Activated T-cell treated with anti-CD3 and anti-CD28 coated beads, Interleukin-2, amount 50 U/mL, for 24 hours (primary cell): ENCODE measurements at regions not wholly inside any gene's neighbourhood (a gene's known extent, or its start where the extent isn't known, plus 50 kb on each side); places are given as distances from the start of the nearest gene placed in this dataset.

ENCODE experiments used
- DNase-seq: peaks from one replicate; pipeline ENCODE4 v3.0.0-alpha.2; 2020
- H3K27ac Mint-ChIP-seq: 2 replicates; pipeline ENCODE4 v1.8.0; 2020; ENCODE audit warnings: mild to moderate bottlenecking, mixed read lengths
- H3K27me3 Mint-ChIP-seq: 2 replicates; pipeline ENCODE4 v1.8.0; 2020; ENCODE audit warnings: mixed read lengths
- H3K36me3 Mint-ChIP-seq: 2 replicates; pipeline ENCODE4 v1.8.0; 2020; ENCODE audit warnings: low read depth, mixed read lengths
- H3K4me1 Mint-ChIP-seq: 2 replicates; pipeline ENCODE4 v1.8.0; 2020; ENCODE audit warnings: low read depth, mixed read lengths
- H3K4me3 Mint-ChIP-seq: 2 replicates; pipeline ENCODE4 v1.8.0; 2020; ENCODE audit warnings: mild to moderate bottlenecking, moderate library complexity, mixed read lengths
- H3K9me3 Mint-ChIP-seq: 2 replicates; pipeline ENCODE4 v1.8.0; 2020; ENCODE audit warnings: mixed read lengths

DNA sequence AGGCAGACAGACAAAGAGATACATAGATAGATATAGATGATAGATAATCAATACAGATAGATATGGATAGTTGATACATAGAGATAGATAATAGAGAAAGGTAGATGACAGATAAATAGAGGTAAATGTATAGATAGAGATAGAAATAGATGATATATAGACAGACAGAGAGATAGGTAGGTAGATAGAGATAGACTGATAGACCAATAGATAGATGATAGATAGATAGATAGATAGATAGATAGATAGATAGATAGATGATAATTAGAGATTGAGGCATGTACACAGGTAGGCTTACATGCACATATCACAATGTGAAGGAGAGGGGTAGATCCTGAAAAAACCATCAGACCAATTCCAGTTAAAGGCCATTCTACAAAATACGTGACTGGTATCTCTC lies 724.7 kb downstream of the GALR1 start:
- no peak for DNase-seq
- no peaks in the 10 kb centered on the region for H3K9me3 Mint-ChIP-seq
- H3K4me1 Mint-ChIP-seq, result no peaks in the 10 kb centered on the region
- H3K4me3 Mint-ChIP-seq, result no peak overlapping the region
- H3K36me3 Mint-ChIP-seq, result no peaks in the 10 kb centered on the region
- H3K27ac Mint-ChIP-seq, result no peak overlapping the region
- peaks cover 4% of the 10 kb centered on the region for H3K27me3 Mint-ChIP-seq

GRCh38 chr18:77977331-77977730 lies 727.7 kb downstream of the GALR1 start:
- H3K4me1 Mint-ChIP-seq, result no peaks in the 10 kb centered on the region
- no peak overlapping the region for H3K4me3 Mint-ChIP-seq
- H3K27me3 Mint-ChIP-seq, result peaks cover 2% of the 10 kb centered on the region
- H3K27ac Mint-ChIP-seq, result no peak overlapping the region
- H3K9me3 Mint-ChIP-seq, result no peaks in the 10 kb centered on the region
- DNase-seq, result no peak
- H3K36me3 Mint-ChIP-seq, result no peaks in the 10 kb centered on the region

- no peak overlapping the region for H3K27ac Mint-ChIP-seq
- no peaks in the 10 kb centered on the region for H3K4me1 Mint-ChIP-seq
- H3K9me3 Mint-ChIP-seq, result no peaks in the 10 kb centered on the region
- no peaks in the 10 kb centered on the region for H3K36me3 Mint-ChIP-seq
- H3K27me3 Mint-ChIP-seq, result no peaks in the 10 kb centered on the region
- no peak for DNase-seq
- no peak overlapping the region for H3K4me3 Mint-ChIP-seq
Measured at GRCh38 chr18:77980275-77980674, 730.6 kb downstream of the GALR1 start.

DNA sequence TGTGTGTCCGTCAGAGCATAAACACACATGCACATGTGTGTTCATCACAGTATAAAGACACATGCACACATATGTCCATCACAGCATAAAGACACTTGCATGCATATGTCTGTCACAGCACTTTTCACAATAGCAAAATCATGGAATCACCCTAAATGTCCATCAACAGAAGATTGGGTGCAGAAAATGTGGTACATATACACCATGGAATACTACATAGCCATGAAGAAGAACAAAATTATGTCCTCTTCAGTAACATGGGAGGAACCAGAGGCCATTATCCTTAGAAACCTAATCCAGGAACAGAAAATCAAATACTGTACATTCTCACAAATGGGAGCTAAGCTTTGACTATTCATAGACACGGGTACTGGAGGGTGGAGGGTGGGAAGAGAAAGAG lies 732.2 kb downstream of the GALR1 start:
- no peaks in the 10 kb centered on the region for H3K27me3 Mint-ChIP-seq
- no peak for DNase-seq
- H3K36me3 Mint-ChIP-seq, result no peaks in the 10 kb centered on the region
- H3K9me3 Mint-ChIP-seq, result no peaks in the 10 kb centered on the region
- H3K4me1 Mint-ChIP-seq, result no peaks in the 10 kb centered on the region
- H3K4me3 Mint-ChIP-seq, result no peak overlapping the region
- H3K27ac Mint-ChIP-seq, result no peak overlapping the region

- Mint-ChIP-seq H3K27ac (no peak overlapping the region), H3K4me1 (no peaks in the 10 kb centered on the region), H3K27me3 (no peaks in the 10 kb centered on the region), H3K9me3 (no peaks in the 10 kb centered on the region), H3K4me3 (no peak overlapping the region), H3K36me3 (no peaks in the 10 kb centered on the region)
- no peak for DNase-seq
Measured at GRCh38 chr18:77983270-77983669, 733.6 kb downstream of the GALR1 start.

DNA sequence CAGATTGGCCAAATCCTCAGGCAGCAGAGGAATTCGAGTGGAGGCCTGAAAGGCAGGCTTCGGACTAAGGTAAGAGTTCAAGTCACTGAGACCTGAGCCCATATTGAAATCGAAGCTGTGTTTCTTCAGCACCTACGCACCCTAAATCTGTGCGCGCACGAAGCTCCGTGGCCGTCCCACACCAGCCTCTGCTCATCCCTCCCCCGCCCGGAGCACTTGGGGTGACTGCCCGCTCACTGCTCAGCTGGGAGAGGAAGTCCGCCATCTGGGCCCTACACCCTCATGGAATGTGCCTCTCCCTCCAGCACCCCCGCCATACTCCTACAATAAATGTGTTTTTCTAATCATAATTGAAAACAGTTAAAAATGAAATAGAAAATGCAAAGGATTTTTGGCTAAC lies 734.5 kb downstream of the GALR1 start:
- H3K4me1 Mint-ChIP-seq, result no peaks in the 10 kb centered on the region

GRCh38 chr18:77984833-77985232 lies 735.2 kb downstream of the GALR1 start:
- no peaks in the 10 kb centered on the region for H3K9me3 Mint-ChIP-seq
- no peak overlapping the region for H3K27ac Mint-ChIP-seq
- H3K36me3 Mint-ChIP-seq, result no peaks in the 10 kb centered on the region
- H3K27me3 Mint-ChIP-seq, result no peaks in the 10 kb centered on the region
- no peak for DNase-seq
- no peak overlapping the region for H3K4me3 Mint-ChIP-seq
- no peaks in the 10 kb centered on the region for H3K4me1 Mint-ChIP-seq

More for the DNA sequence above, 734.5 kb downstream of the GALR1 start:
- Mint-ChIP-seq H3K36me3 (no peaks in the 10 kb centered on the region), H3K27me3 (no peaks in the 10 kb centered on the region), H3K27ac (no peak overlapping the region), H3K9me3 (no peaks in the 10 kb centered on the region), H3K4me3 (no peak overlapping the region)
- no peak for DNase-seq

DNA sequence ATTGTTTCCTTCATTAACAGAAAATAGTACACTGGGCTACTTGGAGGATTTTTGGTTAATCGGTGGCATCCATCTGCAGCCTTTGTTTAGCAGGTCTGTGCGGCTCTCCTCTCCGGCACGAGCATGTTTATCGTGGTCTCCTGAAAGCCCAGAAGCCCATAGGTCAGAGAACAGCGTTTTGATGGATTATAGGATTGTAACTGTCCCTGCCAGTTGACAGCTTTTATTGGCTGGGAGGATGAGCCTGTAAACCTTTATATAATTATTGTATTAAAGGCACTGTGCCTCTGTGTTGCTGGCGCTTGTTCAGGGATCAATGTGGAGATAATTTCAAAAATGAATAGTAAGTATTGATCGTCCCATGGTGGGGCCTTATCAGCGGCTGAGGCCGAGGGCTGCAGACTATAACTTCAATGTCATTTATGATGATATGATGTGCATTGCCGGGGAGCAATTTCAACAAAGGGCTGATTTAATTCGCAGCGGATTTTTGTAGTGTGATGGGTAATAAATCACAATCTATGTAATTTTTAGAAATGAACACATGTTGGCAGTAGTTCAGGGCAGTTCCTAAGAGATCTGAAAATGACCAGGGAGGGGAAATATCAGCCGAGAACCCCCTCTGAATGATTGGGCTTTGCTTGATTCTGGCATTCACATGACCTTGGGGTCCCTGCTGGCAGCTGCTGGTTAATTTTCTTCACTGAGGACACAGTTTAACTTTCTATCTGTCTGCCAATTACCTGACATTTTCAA lies 736.1 kb downstream of the GALR1 start:
- Mint-ChIP-seq H3K36me3 (no peaks in the 10 kb centered on the region), H3K9me3 (no peaks in the 10 kb centered on the region)
- no peak for DNase-seq

DNA sequence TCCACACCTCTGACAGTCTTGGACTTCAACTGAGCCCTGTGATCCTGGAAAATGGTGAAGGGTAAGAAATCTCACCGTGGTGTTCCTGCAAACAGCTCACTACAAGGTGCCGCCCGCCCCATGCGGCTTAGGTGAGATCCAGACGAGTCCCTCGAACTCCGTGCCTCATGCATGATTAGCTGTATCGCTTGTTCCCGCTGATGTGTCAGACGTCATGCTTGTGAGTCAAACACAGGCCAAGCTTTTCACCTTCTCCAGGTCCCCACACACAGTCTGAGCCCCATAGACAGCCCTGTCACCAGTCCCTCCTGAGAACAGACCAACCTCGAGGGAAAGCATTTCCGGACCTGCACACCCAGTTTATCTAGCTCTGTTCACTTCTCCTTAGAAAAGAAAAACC lies 740.5 kb downstream of the GALR1 start:
- no peak overlapping the region for H3K4me3 Mint-ChIP-seq
- no peak for DNase-seq
- H3K36me3 Mint-ChIP-seq, result no peaks in the 10 kb centered on the region
- no peaks in the 10 kb centered on the region for H3K27me3 Mint-ChIP-seq
- no peaks in the 10 kb centered on the region for H3K4me1 Mint-ChIP-seq
- no peak overlapping the region for H3K27ac Mint-ChIP-seq
- peaks cover 2% of the 10 kb centered on the region for H3K9me3 Mint-ChIP-seq

More for the DNA sequence above, 736.1 kb downstream of the GALR1 start:
- no peak overlapping the region for H3K4me3 Mint-ChIP-seq
- no peaks in the 10 kb centered on the region for H3K27me3 Mint-ChIP-seq
- H3K4me1 Mint-ChIP-seq, result no peaks in the 10 kb centered on the region
- H3K27ac Mint-ChIP-seq, result no peak overlapping the region

DNA sequence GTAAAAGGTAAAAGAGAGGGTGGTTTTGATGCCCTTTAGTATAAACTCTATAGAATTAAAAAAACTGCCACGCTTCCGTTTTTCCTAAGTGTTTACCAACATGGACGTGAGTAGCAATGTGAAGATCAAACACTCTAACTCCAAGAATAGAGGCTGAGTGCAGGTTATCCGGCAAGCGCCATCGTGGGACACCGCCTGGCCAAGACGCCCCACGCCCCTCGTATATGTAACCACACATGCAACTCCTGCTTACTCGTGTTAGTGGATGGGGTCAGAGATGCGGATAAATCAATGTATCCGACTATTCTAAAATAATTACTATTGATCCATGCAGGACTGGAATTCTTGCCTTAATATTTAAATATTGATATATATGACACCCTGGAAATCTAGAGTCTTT lies 741.3 kb downstream of the GALR1 start:
- no peak for DNase-seq
- Mint-ChIP-seq H3K4me1 (no peaks in the 10 kb centered on the region), H3K27ac (no peak overlapping the region), H3K36me3 (no peaks in the 10 kb centered on the region), H3K27me3 (no peaks in the 10 kb centered on the region), H3K4me3 (no peak overlapping the region), H3K9me3 (peaks cover 2% of the 10 kb centered on the region)

GRCh38 chr18:77992057-77992456 lies 742.4 kb downstream of the GALR1 start:
- DNase-seq, result no peak
- Mint-ChIP-seq H3K27ac (no peak overlapping the region), H3K36me3 (no peaks in the 10 kb centered on the region), H3K4me1 (no peaks in the 10 kb centered on the region), H3K27me3 (no peaks in the 10 kb centered on the region), H3K4me3 (no peak overlapping the region), H3K9me3 (peaks cover 2% of the 10 kb centered on the region)

GRCh38 chr18:77993188-77993981 lies 743.7 kb downstream of the GALR1 start:
- Mint-ChIP-seq H3K4me1 (no peaks in the 10 kb centered on the region), H3K27ac (no peak overlapping the region), H3K9me3 (peaks cover 2% of the 10 kb centered on the region), H3K4me3 (no peak overlapping the region), H3K36me3 (no peaks in the 10 kb centered on the region), H3K27me3 (no peaks in the 10 kb centered on the region)
- DNase-seq, result no peak

DNA sequence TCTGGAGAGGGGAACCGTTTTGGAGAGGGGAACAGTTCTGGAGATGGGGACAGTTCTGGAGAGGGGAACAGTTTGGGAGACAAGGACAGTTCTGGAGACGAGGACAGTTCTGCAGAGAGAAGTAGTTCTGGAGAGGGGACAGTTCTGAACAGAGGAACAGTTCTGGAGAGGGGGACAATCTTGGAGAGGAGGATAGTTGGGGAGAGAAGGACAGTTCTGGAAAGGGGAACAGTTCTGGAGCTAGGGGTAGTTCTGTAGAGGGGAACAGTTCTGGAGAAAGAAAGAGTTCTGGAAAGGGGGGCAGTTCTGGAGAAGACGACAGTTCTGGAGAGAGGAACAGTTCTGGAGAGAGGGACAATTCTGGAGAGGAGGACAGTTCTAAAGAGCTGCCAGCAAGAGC lies 745.9 kb downstream of the GALR1 start:
- Mint-ChIP-seq H3K4me1 (no peaks in the 10 kb centered on the region), H3K9me3 (peaks cover 8% of the 10 kb centered on the region), H3K27me3 (no peaks in the 10 kb centered on the region), H3K4me3 (no peak overlapping the region), H3K36me3 (no peaks in the 10 kb centered on the region), H3K27ac (no peak overlapping the region)
- no peak for DNase-seq

DNA sequence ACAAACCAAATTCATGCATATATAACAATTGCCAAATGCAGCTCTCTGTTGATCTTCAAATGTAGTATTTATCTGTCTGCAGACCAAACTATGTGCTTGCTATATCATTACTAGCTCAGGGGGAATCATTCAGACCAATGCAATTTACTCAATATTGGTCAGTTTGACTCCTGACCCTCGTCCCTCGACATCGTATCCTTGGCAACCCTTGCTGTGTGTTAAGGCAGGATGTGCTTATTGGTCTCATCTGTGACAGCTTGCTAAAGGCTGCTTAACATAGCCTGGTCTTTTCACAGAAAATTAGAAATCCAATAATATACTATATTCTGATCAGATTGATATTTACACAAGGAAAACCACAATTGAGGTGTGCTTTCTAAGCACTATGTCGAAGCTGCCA lies 747.1 kb downstream of the GALR1 start:
- H3K9me3 Mint-ChIP-seq, result peaks cover 12% of the 10 kb centered on the region
- no peaks in the 10 kb centered on the region for H3K4me1 Mint-ChIP-seq
- H3K4me3 Mint-ChIP-seq, result no peak overlapping the region
- DNase-seq, result no peak
- H3K27ac Mint-ChIP-seq, result no peak overlapping the region
- no peaks in the 10 kb centered on the region for H3K27me3 Mint-ChIP-seq
- H3K36me3 Mint-ChIP-seq, result no peaks in the 10 kb centered on the region

GRCh38 chr18:78001811-78002210 lies 752.2 kb downstream of the GALR1 start:
- H3K4me1 Mint-ChIP-seq, result no peaks in the 10 kb centered on the region
- peaks cover 14% of the 10 kb centered on the region for H3K27me3 Mint-ChIP-seq
- DNase-seq, result no peak
- no peak overlapping the region for H3K27ac Mint-ChIP-seq
- H3K4me3 Mint-ChIP-seq, result no peak overlapping the region
- H3K9me3 Mint-ChIP-seq, result peaks cover 14% of the 10 kb centered on the region
- H3K36me3 Mint-ChIP-seq, result no peaks in the 10 kb centered on the region
